ENCODE measurements at regions not wholly inside any gene's neighbourhood (a gene's known extent, or its start where the extent isn't known, plus 50 kb on each side); places are given as distances from the start of the nearest gene placed in this dataset.

GRCh38 chr18:55090564-55091188 lies 131.4 kb upstream of the CCDC68 start:
- DNase-seq (ENCODE audit: low read depth, low spot score) = no peak

DNA sequence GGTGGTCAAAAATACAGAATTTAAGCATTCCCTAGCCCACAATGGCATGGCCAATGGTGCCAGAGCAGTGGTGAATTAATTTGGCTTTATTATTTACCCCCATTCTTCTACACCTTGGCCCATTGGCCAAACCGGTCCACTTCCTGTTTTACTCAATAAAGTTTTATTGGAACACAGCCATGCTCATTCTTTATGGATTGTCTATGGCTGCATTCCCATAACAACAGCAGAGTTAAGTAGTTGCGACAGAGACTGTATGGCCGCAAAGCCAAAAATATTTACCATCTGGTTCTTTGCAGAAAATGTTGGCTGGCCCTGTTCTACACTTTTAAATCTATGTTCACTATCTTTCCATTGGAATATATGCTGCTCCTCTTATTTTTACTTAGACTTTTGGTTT lies 130.3 kb upstream of the CCDC68 start:
- DNase-seq (ENCODE audit: low read depth, low spot score) = no peak

DNA sequence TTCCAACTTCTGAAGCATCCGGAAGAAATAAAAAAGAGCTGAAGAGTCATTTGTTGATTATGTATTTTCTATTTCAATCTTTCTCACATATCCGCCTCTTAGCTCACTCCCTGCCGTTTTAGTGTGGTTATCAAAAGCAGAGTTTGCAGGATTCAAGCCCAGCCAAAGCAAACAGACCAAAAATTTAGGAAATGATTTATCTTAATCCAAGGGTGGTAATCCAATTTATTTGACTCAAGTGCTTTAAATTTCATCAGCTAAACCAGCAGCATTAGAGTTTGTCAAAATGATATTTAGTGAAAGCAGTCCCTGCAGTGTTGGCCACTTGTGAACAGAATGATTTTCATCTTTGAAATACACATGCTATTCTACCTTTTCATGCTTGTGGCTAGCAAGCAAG lies 129.3 kb upstream of the CCDC68 start:
- DNase-seq (ENCODE audit: low read depth, low spot score) = no peak

GRCh38 chr18:55088000-55088401 lies 128.7 kb upstream of the CCDC68 start:
- peak; percentile 66 for DNase-seq (ENCODE audit: low read depth, low spot score)

DNA sequence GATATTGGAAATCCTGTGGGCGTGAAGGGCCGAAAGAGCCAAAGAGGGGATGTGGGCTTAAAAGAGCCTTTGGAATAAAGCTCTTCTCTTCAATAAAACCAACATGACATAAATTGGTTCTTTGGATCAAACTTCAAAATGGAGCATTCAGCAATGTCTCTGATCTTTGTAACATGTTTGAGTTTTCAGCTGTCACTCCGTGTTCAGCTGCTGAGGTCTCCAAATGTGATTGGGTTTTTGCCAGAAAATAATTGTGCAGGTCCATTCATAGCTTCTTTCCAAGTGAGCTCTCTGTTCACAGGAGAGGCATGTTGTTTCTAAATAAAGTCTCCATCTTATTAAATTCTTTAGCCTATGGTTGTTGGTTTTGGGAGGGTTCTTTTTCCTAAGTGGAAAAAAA lies 127.6 kb upstream of the CCDC68 start:
- DNase-seq (ENCODE audit: low read depth, low spot score) = no peak

DNA sequence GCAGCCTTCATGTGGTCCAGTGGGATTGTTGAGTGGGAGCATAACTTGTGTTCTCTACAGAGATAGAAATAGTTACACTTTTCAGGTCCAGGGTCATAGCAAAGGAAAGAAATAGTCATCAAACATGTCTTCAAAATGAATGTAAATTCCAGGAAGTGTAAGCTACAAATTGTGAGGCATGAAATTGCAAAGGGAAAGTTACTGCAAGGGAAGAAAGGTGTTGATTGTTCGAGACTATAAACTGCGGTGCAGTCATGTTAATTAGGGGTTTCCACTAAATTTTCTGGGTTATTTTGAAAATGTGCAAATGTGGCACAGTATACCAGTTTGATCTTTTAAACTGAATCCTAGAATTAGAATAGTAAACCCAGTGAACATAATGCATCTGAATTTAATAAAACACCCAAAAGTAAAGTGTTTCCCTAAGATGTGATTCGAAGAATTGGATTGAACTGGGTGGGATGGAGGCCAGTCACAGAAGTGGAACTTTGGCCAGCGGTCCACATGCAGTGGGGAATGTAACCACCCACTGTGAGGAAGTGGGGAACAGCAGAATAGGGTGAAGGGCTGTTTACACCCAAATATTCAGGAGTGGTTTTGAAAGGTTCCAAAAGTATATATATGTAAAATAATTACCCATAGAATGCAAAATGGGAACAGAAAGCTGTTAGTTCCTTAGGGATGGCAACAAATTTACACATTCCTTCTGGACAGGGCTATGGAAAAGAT lies 126.5 kb upstream of the CCDC68 start:
- DNase-seq (ENCODE audit: low read depth, low spot score) = no peak

- DNase-seq (ENCODE audit: low read depth, low spot score) = no peak
Measured at GRCh38 chr18:55084550-55084949, 125.3 kb upstream of the CCDC68 start.

- peak; percentile 75 for DNase-seq (ENCODE audit: low read depth, low spot score)
Measured at GRCh38 chr18:55083461-55083860, 124.2 kb upstream of the CCDC68 start.

- no peak for DNase-seq (ENCODE audit: low read depth, low spot score)
Measured at GRCh38 chr18:55079481-55080355, 120.5 kb upstream of the CCDC68 start.

DNA sequence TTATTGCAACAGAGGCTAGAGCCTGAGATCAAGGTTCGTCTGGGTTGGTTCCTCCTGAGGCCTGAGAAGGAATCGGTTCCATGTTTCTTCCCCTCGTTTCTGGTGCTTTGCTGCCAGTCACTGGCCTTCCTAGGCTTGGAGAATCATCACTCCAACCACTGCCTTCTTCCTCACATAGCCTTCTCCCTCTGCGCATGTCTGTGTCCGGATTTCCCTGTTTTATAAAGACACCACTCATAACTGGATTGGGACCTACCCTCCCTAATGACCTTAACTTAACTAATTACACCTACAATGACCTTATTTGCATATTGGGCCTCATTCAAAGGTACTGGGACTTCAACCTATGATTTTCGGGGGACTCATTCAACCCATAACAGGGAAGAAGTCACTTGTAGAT lies 119.8 kb upstream of the CCDC68 start:
- no peak for DNase-seq (ENCODE audit: low read depth, low spot score)

- DNase-seq (ENCODE audit: low read depth, low spot score) = no peak
Measured at GRCh38 chr18:55078303-55078932, 119.2 kb upstream of the CCDC68 start.

- peak; percentile 58 for DNase-seq (ENCODE audit: low read depth, low spot score)
Measured at GRCh38 chr18:55076643-55077218, 117.5 kb upstream of the CCDC68 start.

GRCh38 chr18:55073834-55074233 lies 114.6 kb upstream of the CCDC68 start:
- no peak for DNase-seq (ENCODE audit: low read depth, low spot score)

DNA sequence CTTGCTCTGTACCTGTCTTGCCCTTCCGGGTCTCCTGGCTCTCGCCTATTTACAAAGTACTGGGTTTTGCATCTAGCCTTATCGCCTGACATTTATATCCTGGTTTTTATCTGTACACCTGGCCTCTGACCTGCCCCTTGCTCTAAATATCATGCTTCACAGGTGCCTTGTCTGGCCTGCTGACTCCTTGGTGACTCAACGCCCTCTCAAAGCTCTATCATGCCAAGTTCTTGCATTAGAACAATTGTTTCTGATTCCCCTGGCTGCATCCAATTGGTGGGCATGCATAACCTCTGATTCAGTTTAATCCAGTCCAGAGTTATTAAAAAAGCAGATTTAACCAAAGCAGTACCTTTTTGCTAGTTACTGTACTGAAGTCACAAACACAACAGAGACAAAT lies 113.9 kb upstream of the CCDC68 start:
- DNase-seq (ENCODE audit: low read depth, low spot score) = no peak

- DNase-seq (ENCODE audit: low read depth, low spot score) = no peak
Measured at GRCh38 chr18:55072698-55073097, 113.4 kb upstream of the CCDC68 start.

DNA sequence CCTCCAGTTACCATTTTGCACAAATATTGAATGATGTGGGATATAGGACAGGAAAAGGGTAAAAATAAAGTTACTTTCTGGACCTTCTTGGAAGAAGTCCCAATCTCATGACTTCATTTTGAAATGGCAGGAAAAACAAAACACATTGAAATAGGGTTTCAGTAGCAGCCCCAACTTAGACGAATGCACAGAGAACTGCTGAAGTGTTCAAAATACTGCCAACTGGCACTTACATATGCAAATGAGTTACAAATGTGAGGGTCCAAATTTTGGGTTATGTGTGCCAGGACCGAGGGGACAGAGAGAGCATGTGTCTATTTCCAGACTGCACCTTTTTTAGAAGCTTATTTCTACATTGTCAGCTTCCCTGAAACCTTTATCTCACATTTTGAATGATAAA lies 112.9 kb upstream of the CCDC68 start:
- no peak for DNase-seq (ENCODE audit: low read depth, low spot score)

DNA sequence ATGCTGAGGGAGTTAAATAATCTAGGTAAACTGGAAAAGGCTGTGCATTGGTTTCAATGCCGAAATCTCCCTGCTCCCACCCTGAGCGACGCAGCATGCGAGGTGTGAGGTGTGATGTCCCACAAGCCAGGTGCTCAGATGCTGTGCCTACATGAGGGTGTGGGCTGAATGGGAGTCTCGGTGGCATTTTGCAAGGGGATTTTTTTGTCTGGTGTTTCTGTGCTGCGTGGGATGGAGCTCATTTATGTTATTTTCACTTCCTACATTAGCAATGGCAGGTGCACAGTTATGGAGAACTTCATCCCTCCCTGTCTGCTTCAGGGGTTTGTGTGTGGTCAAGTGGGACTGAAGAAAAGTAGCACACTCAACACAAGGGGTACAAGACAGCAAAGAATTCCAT lies 110.2 kb upstream of the CCDC68 start:
- no peak for DNase-seq (ENCODE audit: low read depth, low spot score)

- no peak for DNase-seq (ENCODE audit: low read depth, low spot score)
Measured at GRCh38 chr18:55064760-55065159, 105.5 kb upstream of the CCDC68 start.

GRCh38 chr18:55064073-55064472 lies 104.8 kb upstream of the CCDC68 start:
- DNase-seq (ENCODE audit: low read depth, low spot score) = no peak

GRCh38 chr18:55054021-55054990 lies 95.0 kb upstream of the CCDC68 start:
- DNase-seq (ENCODE audit: low read depth, low spot score) = peak; percentile 84

DNA sequence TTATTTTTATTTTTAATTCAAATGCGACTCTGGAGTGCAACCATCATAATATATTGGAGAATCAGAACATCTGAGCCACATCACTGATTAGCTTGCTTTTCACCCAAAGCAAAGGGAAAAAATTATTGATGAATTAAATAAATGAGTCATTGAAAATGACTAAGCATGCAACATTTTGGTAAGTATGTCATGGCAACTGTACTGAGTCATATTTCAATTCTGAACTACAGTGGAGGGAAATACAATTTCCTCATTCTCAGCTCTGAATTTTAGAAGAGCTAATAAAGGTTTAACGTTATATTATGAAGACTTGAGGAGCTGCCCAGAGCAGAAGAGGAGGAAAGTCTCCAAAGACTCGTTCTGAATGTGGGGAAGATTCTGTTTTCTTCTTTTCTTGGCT lies 89.6 kb upstream of the CCDC68 start:
- DNase-seq (ENCODE audit: low read depth, low spot score) = peak; percentile 22
